K562 (cell line): ENCODE measurements at regions not wholly inside any gene's neighbourhood (a gene's known extent, or its start where the extent isn't known, plus 50 kb on each side); places are given as distances from the start of the nearest gene placed in this dataset.

Experiments used
- ATAC-seq: fragments of 200-7000 bp; cut with Tn5 transposase; 3 replicates; pipeline ENCODE4 v1.9.1; 2020; ENCODE audit warnings: moderate library complexity
- BruUV-seq: library from RNA; stranded (reverse); fragments of 400-500 nt; replicated peaks from 2 replicates; lab custom pipeline; 2021; lab: Mats Ljungman, UMichigan
- CTCF ChIA-PET: fragments of 300-600 bp; formaldehyde crosslinking; extraction: SDS; loops from one replicate; lab custom pipeline; 2021; ENCODE audit warnings: low intra/inter-chr PET ratio; lab: Yijun Ruan, JAX
- POLR2A ChIA-PET: fragments of 300-600, 350-650 bp; sonication (Branson Sonifier 250); formaldehyde crosslinking; extraction: SDS; loops from one replicate; lab custom pipeline; 2021; ENCODE audit warnings: antibody characterized with exemption, inconsistent platforms; lab: Yijun Ruan, JAX
- DNase-seq, 4 experiments: peaks; one replicate each; pipeline versions ENCODE4 v3.0.0 to v3.0.0-alpha.2; 2011 to 2018; ENCODE audit warnings: low spot score in 3 of 4, mixed read lengths in 3 of 4; ENCODE audit errors: extremely low read depth in 1 of 4
- FAIRE-seq: peaks from 2 replicates; lab custom pipeline; 2011; peaks lifted over from hg19 to GRCh38; lab: Jason Lieb, UNC
- H2AFZ ChIP-seq: 2 replicates; pipeline ENCODE4 v1.6.0; 2011; ENCODE audit warnings: low read depth, low read length, control low read depth, inconsistent platforms
- H3K27ac ChIP-seq: fragments of 200-600 bp; 3 replicates; pipeline ENCODE4 v1.8.0; 2011; ENCODE audit warnings: low read depth, mild to moderate bottlenecking, control low read depth, inconsistent platforms, low read length, moderate library complexity, mixed read lengths; ENCODE audit errors: extremely low read depth
- H3K27me3 ChIP-seq, 2 experiments: fragments of 300-600 bp in 1 of 2; 2 replicates in 1 of 2; 3 replicates in 1 of 2; pipeline versions ENCODE4 v1.6.0 to v1.8.0; 2011; ENCODE audit warnings: inconsistent platforms in 2 of 2, low read length in 2 of 2, mild to moderate bottlenecking in 1 of 2, mixed read lengths in 1 of 2, moderate library complexity in 1 of 2; ENCODE audit not compliant: control insufficient read depth in 2 of 2, insufficient read depth in 2 of 2
- H3K36me3 ChIP-seq: fragments of 300-600 bp; 3 replicates; pipeline ENCODE4 v1.8.0; 2011; ENCODE audit warnings: mild to moderate bottlenecking, low read length, inconsistent platforms; ENCODE audit not compliant: control insufficient read depth, insufficient read depth
- H3K4me1 ChIP-seq, 2 experiments: fragments of 200-600 bp in 1 of 2; replicated peaks in 1 of 2; 2 replicates in 1 of 2; 3 replicates in 1 of 2; pipeline versions ENCODE4 v1.5.1 to v1.8.0; 2011; ENCODE audit warnings: inconsistent platforms in 2 of 2, low read length in 2 of 2, mild to moderate bottlenecking in 1 of 2, mixed read lengths in 1 of 2, moderate library complexity in 1 of 2; ENCODE audit not compliant: control insufficient read depth in 2 of 2, insufficient read depth in 2 of 2
- H3K4me2 ChIP-seq: 2 replicates; pipeline ENCODE4 v1.6.1; 2011; ENCODE audit warnings: low read length, control low read depth, inconsistent platforms, mixed read lengths; ENCODE audit not compliant: insufficient read depth
- H3K4me3 ChIP-seq: fragments of 200-600 bp; sonication (generic), shearing (Covaris generic); 2 replicates; pipeline ENCODE4 v1.5.1; 2016; ENCODE audit warnings: control low read depth, inconsistent platforms
- H3K79me2 ChIP-seq: fragments of 200-600 bp; 3 replicates; pipeline ENCODE4 v1.8.0; 2011; ENCODE audit warnings: low read length, inconsistent platforms; ENCODE audit not compliant: control insufficient read depth, insufficient read depth
- H3K9ac ChIP-seq, 2 experiments: 2 replicates each; pipeline versions ENCODE4 v1.6.0 to v1.6.1; 2011; ENCODE audit warnings: low read depth in 2 of 2, low read length in 2 of 2, control low read depth in 1 of 2, inconsistent platforms in 1 of 2, mild to moderate bottlenecking in 1 of 2, mixed read lengths in 1 of 2; ENCODE audit not compliant: insufficient read depth in 1 of 2
- H3K9me1 ChIP-seq: one replicate; pipeline ENCODE4 v1.6.0; 2011; ENCODE audit warnings: inconsistent platforms, mild to moderate bottlenecking, low read length, moderate library complexity; ENCODE audit not compliant: control insufficient read depth, insufficient read depth
- H3K9me3 ChIP-seq: replicated peaks from 2 replicates; pipeline ENCODE4 v1.5.1; 2011; ENCODE audit warnings: low read depth, low read length, inconsistent platforms; ENCODE audit not compliant: control insufficient read depth, insufficient read depth
- H4K20me1 ChIP-seq: replicated peaks from 2 replicates; pipeline ENCODE4 v1.6.1; 2011; ENCODE audit warnings: low read length, inconsistent platforms, mixed read lengths; ENCODE audit not compliant: control insufficient read depth, insufficient read depth
- C11orf30 ChIP-seq: fragments of 450-650 bp; IDR thresholded peaks from 2 replicates; pipeline ENCODE4 v1.6.1; 2016; ENCODE audit warnings: low read depth, mild to moderate bottlenecking
- MAFG ChIP-seq: fragments of 450-650 bp; conservative IDR thresholded peaks from 2 replicates; pipeline ENCODE4 v1.6.1; 2016; ENCODE audit warnings: missing genetic modification characterization, missing compliant biosample characterization
- NFIX ChIP-seq: fragments of 250-450 bp; sonication (Bioruptor Pico); IDR thresholded peaks from 2 replicates; pipeline ENCODE4 v1.4.0; 2020; ENCODE audit warnings: low read depth, mild to moderate bottlenecking, moderate library complexity
- NR4A1 ChIP-seq, 2 experiments: fragments of 250-450 bp in 1 of 2; fragments of 450-650 bp in 1 of 2; sonication (Bioruptor Pico) in 1 of 2; IDR thresholded peaks; 2 replicates each; pipeline versions ENCODE4 v1.4.0 to v1.6.1; 2016 to 2020; ENCODE audit warnings: mild to moderate bottlenecking in 2 of 2, missing compliant biosample characterization in 1 of 2, missing genetic modification characterization in 1 of 2, moderate library complexity in 1 of 2
- RAD51 ChIP-seq: fragments of 450-650 bp; IDR thresholded peaks from 2 replicates; pipeline ENCODE4 v1.7.1; 2016; ENCODE audit warnings: low read depth, mild to moderate bottlenecking, borderline replicate concordance
- ZNF316 ChIP-seq: fragments of 450-650 bp; IDR thresholded peaks from 2 replicates; pipeline ENCODE4 v1.6.1; 2016
- ZNF766 ChIP-seq: fragments of 200-800 bp; sonication (Bioruptor generic); conservative IDR thresholded peaks from 2 replicates; pipeline ENCODE4 v1.6.1; 2016; ENCODE audit warnings: missing genetic modification characterization, missing compliant biosample characterization
- WGBS: fragments of 100-300 bp; shearing (Covaris generic); methylation state at CpG from one replicate; pipeline ENCODE4 v1.1.6; 2016; ENCODE audit warnings: low coverage, mixed read lengths; ENCODE audit not compliant: insufficient coverage; ENCODE audit errors: missing lambda C conversion rate; 5-methylcytosine and 5-hydroxymethylcytosine counted together
- in situ Hi-C: fragments of 300-500 bp; cut with MboI; formaldehyde crosslinking; loops from 4 replicates; pipeline ENCODE4 v1.15.0; 2018; ENCODE audit warnings: inconsistent platforms, mixed read lengths
- intact Hi-C: fragments of 100-400 bp; cut with micrococcal nuclease; formaldehyde crosslinking; loops from 2 replicates; pipeline ENCODE4 v1.14.2; 2022

DNA sequence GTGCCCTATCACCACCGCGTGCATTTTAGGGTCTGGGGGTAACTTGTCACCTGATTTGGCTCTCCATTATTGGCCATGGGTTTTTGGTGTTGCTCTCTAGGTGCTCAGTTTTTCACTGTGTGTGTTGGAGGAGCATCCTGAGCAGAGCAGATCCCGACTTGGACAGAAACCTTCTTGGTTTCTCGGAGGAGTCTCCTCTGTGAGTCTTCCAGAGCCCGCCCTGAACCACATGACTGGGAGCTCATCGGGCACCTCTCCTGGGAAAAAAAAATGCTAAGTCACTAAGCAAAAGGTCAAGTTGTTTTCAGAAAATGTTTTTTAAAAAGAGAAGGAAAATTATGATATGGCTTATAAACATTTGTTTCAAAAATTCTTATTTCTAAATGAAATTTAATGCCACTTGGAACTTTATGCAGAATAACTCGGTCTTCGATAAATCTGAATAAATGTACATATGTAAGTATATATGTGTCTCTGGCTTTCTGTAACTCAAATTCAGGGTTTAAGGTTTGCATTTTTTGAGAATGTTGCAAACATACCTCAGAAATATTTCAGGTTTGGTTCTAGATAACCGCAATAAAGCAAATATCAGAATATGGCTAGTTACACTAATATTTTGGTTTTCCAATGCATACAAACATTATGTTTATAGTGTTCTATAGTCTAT is 255.2 kb downstream of the AUH start:
- Histone ChIP-seq H3K9me3 (no peaks in the 10 kb centered on the region), H3K9ac (no peak overlapping the region), H4K20me1 (no peaks in the 10 kb centered on the region), H3K79me2 (no peaks in the 10 kb centered on the region), H2AFZ (no peak overlapping the region; the same call in 1 of the 2 replicates), H3K27ac (no peak overlapping the region), H3K36me3 (no peaks in the 10 kb centered on the region), H3K9me1 (no peaks in the 10 kb centered on the region), H3K27me3 (peaks cover 0 to 5% of the 10 kb centered on the region in 2 experiments; a peak in 3 of 5 replicates), H3K4me1 (no peaks in the 10 kb centered on the region; a peak in 1 of 5 replicates), H3K4me3 (no peak overlapping the region), H3K4me2 (no peak overlapping the region)
- ChIA-PET CTCF (no interaction called here), POLR2A (interaction anchor here (0.6 kb wide), 1 partner anchor 136 kb away, joined by 3 read pairs; no protein-coding TSS in a partner anchor)
- in situ Hi-C loops (no loop called here), intact Hi-C loops (loop anchor here (10.0 kb wide), 1 partner anchor 88 kb away; no protein-coding TSS in a partner anchor)
- FAIRE-seq (no peak), DNase-seq (no peak), ATAC-seq (no peak)
- WGBS: 40% methylated on average over 9 of the region's 9 CpGs
- TF ChIP-seq ZNF766 (CRISPR knock-in tag): 0 out of 2 replicates have a peak, but pooled peaks have one; percentile 18
- peak; percentile 41; the same call in 1 of the 2 replicates for TF ChIP-seq ZNF316
- TF ChIP-seq MAFG (tag): peak; percentile 63
- TF ChIP-seq NR4A1 (CRISPR knock-in tag; IDR thresholded peaks at IDR 0.05): no peak
- TF ChIP-seq NR4A1 (tag; IDR thresholded peaks at IDR 0.05): no peak
- TF ChIP-seq NFIX (CRISPR knock-in tag): no peak
- peak; percentile 43 for TF ChIP-seq C11orf30
- 0 out of 2 replicates have a peak, but pooled peaks have one; percentile 20 for TF ChIP-seq RAD51
- BruUV-seq: no TSS peak
